ENCODE measurements at regions not wholly inside any gene's neighbourhood (a gene's known extent, or its start where the extent isn't known, plus 50 kb on each side); places are given as distances from the start of the nearest gene placed in this dataset.

DNA sequence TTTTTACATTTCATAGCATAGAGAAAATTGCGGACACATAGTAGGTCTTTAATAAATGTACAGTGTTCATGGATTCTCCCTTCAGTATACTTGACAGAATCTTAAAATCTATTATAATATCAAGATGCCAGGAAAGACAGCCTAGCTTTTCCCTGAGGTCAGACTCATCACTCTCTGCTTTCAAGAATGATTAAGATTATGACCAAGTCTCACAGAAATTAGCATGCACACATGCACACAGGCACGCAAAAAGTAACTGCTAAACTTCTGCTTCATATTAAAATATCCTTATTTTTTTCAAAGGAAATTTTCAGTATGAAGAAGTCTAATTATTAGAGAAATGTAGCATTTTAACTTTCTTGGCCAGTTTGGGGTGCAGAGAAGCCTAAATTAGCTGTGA, 493.8 kb upstream of the NECTIN3 start:
- Mint-ChIP-seq H3K4me1 (ENCODE audit: low read depth, unreplicated experiment) (peaks cover 2% of the 10 kb centered on the region), H3K27me3 (ENCODE audit: unreplicated experiment) (no peaks in the 10 kb centered on the region), H3K36me3 (ENCODE audit: unreplicated experiment) (no peaks in the 10 kb centered on the region), H3K9me3 (ENCODE audit: unreplicated experiment) (no peaks in the 10 kb centered on the region), H3K4me3 (ENCODE audit: unreplicated experiment) (no peak overlapping the region), H3K27ac (ENCODE audit: unreplicated experiment) (no peak overlapping the region)
- DNase-seq = no peak
- TF ChIP-seq, protein P1, sequence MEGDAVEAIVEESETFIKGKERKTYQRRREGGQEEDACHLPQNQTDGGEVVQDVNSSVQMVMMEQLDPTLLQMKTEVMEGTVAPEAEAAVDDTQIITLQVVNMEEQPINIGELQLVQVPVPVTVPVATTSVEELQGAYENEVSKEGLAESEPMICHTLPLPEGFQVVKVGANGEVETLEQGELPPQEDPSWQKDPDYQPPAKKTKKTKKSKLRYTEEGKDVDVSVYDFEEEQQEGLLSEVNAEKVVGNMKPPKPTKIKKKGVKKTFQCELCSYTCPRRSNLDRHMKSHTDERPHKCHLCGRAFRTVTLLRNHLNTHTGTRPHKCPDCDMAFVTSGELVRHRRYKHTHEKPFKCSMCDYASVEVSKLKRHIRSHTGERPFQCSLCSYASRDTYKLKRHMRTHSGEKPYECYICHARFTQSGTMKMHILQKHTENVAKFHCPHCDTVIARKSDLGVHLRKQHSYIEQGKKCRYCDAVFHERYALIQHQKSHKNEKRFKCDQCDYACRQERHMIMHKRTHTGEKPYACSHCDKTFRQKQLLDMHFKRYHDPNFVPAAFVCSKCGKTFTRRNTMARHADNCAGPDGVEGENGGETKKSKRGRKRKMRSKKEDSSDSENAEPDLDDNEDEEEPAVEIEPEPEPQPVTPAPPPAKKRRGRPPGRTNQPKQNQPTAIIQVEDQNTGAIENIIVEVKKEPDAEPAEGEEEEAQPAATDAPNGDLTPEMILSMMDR (IDR thresholded peaks at IDR 0.05; ENCODE audit: partially characterized antibody, unreplicated experiment) = no peak

DNA sequence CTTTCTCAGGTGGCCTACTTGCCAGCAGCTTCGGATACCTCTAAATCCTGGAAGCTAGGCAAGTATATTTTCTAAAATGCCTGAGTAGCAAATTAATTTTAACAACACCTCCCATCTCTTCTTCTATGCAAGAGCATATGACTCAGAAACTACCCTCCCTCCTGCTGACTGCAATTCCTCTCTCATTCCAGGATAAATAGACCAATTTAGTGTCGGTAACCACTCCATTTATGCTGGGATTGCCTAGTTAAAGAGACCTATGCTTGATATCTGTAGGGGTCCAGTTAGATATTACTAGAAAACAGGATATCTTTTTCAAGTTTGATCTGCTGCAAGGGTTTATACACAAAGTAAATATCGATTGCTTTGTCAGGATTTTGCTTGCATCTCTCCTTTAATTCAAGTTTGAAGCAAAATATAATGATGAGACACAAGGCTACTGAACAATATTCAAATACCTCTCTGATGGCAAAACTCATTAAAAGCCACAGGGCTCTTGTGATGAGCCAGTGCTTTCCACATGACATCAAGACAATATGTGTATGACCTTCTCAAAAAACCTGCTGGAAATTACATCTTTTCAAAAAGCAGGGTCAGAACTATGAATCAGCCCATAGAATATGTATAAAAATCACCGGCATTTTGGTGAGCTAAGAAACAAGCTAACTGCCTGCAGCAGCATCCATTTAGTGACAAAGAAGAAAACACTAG, 491.6 kb upstream of the NECTIN3 start:
- TF ChIP-seq, protein P1 (IDR thresholded peaks at IDR 0.05; ENCODE audit: partially characterized antibody, unreplicated experiment) = no peak
- H3K9me3 Mint-ChIP-seq (ENCODE audit: unreplicated experiment) = no peaks in the 10 kb centered on the region
- no peaks in the 10 kb centered on the region for H3K36me3 Mint-ChIP-seq (ENCODE audit: unreplicated experiment)
- H3K27ac Mint-ChIP-seq (ENCODE audit: unreplicated experiment) = no peak overlapping the region
- no peak for DNase-seq
- no peaks in the 10 kb centered on the region for H3K27me3 Mint-ChIP-seq (ENCODE audit: unreplicated experiment)
- H3K4me1 Mint-ChIP-seq (ENCODE audit: low read depth, unreplicated experiment) = peaks cover 2% of the 10 kb centered on the region
- no peak overlapping the region for H3K4me3 Mint-ChIP-seq (ENCODE audit: unreplicated experiment)

DNA sequence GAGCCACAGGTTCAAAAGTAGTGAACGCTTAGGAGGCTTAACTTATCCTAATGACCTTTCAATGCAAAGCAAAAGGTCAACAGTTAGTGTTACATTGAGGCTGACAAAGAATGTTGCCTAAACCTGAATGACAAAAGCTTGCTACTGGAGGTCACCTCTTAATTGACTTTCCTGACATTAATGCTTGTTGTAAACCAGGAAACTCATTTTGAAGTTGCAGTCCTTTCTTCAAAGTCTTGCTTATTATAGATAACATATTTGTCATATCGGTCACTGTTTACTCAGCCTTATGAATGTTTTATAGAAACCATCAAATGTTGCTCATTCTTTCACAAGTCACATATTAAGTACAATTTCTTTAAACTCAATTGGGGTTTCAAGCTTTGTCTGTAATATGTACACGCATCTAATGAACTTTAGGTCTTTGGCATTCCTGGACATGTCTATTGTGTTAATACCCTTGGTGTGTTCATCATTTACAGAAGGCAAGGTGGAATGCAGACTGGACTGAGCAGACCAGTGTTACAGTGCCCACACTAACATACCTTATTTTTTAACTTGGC, 488.2 kb upstream of the NECTIN3 start:
- TF ChIP-seq, protein P1 (IDR thresholded peaks at IDR 0.05; ENCODE audit: partially characterized antibody, unreplicated experiment) = no peak
- Mint-ChIP-seq H3K4me3 (ENCODE audit: unreplicated experiment) (no peak overlapping the region), H3K4me1 (ENCODE audit: low read depth, unreplicated experiment) (no peaks in the 10 kb centered on the region), H3K9me3 (ENCODE audit: unreplicated experiment) (no peaks in the 10 kb centered on the region), H3K27me3 (ENCODE audit: unreplicated experiment) (no peaks in the 10 kb centered on the region), H3K36me3 (ENCODE audit: unreplicated experiment) (no peaks in the 10 kb centered on the region), H3K27ac (ENCODE audit: unreplicated experiment) (no peak overlapping the region)
- no peak for DNase-seq

DNA sequence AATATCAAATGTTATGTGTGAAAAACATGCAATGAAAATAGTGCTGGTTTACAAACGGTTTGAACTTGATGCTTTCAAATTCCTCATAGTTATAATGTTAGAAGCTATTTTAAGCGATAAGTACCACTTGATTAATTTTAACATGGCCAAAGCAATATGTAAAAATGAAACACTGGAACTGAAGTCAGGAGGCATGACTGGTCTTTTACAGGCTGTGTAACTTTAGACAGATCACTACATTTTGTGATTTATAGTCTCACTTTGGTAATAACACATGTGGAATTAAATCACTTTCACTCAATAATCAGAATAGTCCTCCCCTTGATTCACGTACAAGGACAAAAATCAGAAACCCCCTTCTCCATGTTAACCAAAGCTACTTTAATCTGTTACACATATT, 482.7 kb upstream of the NECTIN3 start:
- Mint-ChIP-seq H3K36me3 (ENCODE audit: unreplicated experiment) (no peaks in the 10 kb centered on the region), H3K27me3 (ENCODE audit: unreplicated experiment) (no peaks in the 10 kb centered on the region), H3K4me3 (ENCODE audit: unreplicated experiment) (no peak overlapping the region), H3K4me1 (ENCODE audit: low read depth, unreplicated experiment) (no peaks in the 10 kb centered on the region), H3K27ac (ENCODE audit: unreplicated experiment) (no peak overlapping the region), H3K9me3 (ENCODE audit: unreplicated experiment) (no peaks in the 10 kb centered on the region)
- no peak for DNase-seq
- TF ChIP-seq, protein P1 (IDR thresholded peaks at IDR 0.05; ENCODE audit: partially characterized antibody, unreplicated experiment) = no peak

DNA sequence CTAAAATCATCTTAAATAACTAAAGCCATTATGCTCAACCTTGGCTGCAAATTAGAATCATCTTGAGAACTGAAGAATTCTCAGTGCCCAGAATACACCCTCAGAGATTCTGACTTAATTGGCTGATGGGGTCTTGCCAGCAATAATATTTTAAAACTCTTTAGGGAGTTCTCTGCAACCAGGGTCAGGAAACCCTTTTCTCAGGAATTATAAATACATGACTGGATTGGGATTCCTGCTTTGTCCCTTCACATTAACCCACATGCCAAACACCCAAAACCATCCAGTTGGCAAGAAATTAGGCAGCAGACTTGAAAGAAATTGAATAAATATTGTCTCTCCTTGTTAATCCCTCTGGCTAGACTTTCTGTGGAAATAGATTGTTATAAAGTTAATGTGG, 482.3 kb upstream of the NECTIN3 start:
- DNase-seq = no peak
- Mint-ChIP-seq H3K4me1 (ENCODE audit: low read depth, unreplicated experiment) (no peaks in the 10 kb centered on the region), H3K27me3 (ENCODE audit: unreplicated experiment) (no peaks in the 10 kb centered on the region), H3K27ac (ENCODE audit: unreplicated experiment) (no peak overlapping the region), H3K36me3 (ENCODE audit: unreplicated experiment) (no peaks in the 10 kb centered on the region), H3K9me3 (ENCODE audit: unreplicated experiment) (no peaks in the 10 kb centered on the region), H3K4me3 (ENCODE audit: unreplicated experiment) (no peak overlapping the region)
- TF ChIP-seq, protein P1 (IDR thresholded peaks at IDR 0.05; ENCODE audit: partially characterized antibody, unreplicated experiment) = no peak
